Esophagus squamous epithelium (tissue), 5 donors: ENCODE measurements at regions not wholly inside any gene's neighbourhood (a gene's known extent, or its start where the extent isn't known, plus 50 kb on each side); places are given as distances from the start of the nearest gene placed in this dataset.

Source experiments
- DNase-seq: peaks from one replicate; lab custom pipeline; 2025; lab: John Stamatoyannopoulos, UW
- H3K27ac ChIP-seq, 4 donors: fragments of 200-600 bp; sonication (generic); one replicate each; pipeline ENCODE4 v1.5.1; 2016 to 2019; ENCODE audit warnings: mild to moderate bottlenecking in 1 of 4
- H3K27me3 ChIP-seq, 4 donors: fragments of 200-600 bp; sonication (generic); 1 replicate in 3 of 4; 2 replicates in 1 of 4; pipeline versions ENCODE4 v1.5.1 to v1.6.0; 2017 to 2021; ENCODE audit warnings: antibody characterized with exemption in 1 of 4
- H3K36me3 ChIP-seq, 3 donors: fragments of 200-600 bp; sonication (generic); one replicate each; pipeline ENCODE4 v1.5.1; 2016 to 2019
- H3K4me1 ChIP-seq, 3 donors: fragments of 200-600 bp; sonication (generic); one replicate each; pipeline ENCODE4 v1.5.1; 2017 to 2019
- H3K4me3 ChIP-seq, 4 donors: fragments of 200-600 bp; sonication (generic); 1 replicate in 3 of 4; 2 replicates in 1 of 4; pipeline ENCODE4 v1.5.1; 2016 to 2019; ENCODE audit warnings: mild to moderate bottlenecking in 2 of 4, moderate library complexity in 1 of 4
- H3K9me3 ChIP-seq, 3 donors: fragments of 200-600 bp; sonication (generic); one replicate each; pipeline ENCODE4 v1.5.1; 2016 to 2019
- CTCF ChIP-seq, 6 experiments: fragments of 450-650 bp in 4 of 6; fragments of 200-600 bp in 2 of 6; sonication (generic) in 2 of 6; IDR thresholded peaks; one replicate each; pipeline ENCODE4 v1.5.1; 2016 to 2019; ENCODE audit warnings: antibody characterized with exemption in 6 of 6, mild to moderate bottlenecking in 4 of 6, moderate library complexity in 4 of 6
- POLR2A ChIP-seq, 4 donors: fragments of 450-650 bp; IDR thresholded peaks; one replicate each; pipeline ENCODE4 v1.6.1; 2017; ENCODE audit warnings: antibody characterized with exemption in 4 of 4, mild to moderate bottlenecking in 4 of 4, moderate library complexity in 3 of 4
- WGBS, 2 donors: methylation state at CpG; one replicate each; pipeline ENCODE4 v1.1.5; 2018; 5-methylcytosine and 5-hydroxymethylcytosine counted together
- intact Hi-C: fragments of 100-400 bp; cut with DNase I; formaldehyde crosslinking; loops from one replicate; pipeline ENCODE4 v1.15.0; 2022
- donor health status: DM: yes; HTN: yes; CAD: no.

GRCh38 chr1:106861110-106861509 lies 195.4 kb upstream of the PRMT6 start:
- Histone ChIP-seq H3K36me3 (no peaks in the 10 kb centered on the region), H3K9me3 (no peaks in the 10 kb centered on the region), H3K27me3 (no peaks in the 10 kb centered on the region), H3K4me1 (no peaks in the 10 kb centered on the region), H3K27ac (no peak overlapping the region), H3K4me3 (no peak overlapping the region)
- intact Hi-C loops, result no loop called here
- no peak for DNase-seq
- TF ChIP-seq POLR2A (IDR thresholded peaks at IDR 0.05) (no peak), CTCF (IDR thresholded peaks at IDR 0.05) (no peak)

GRCh38 chr1:106868828-106869227 lies 187.6 kb upstream of the PRMT6 start:
- no peak overlapping the region for H3K4me3 ChIP-seq
- WGBS, 2 donors, result 33 to 50% methylated on average over 1 of the region's 1 CpG
- H3K9me3 ChIP-seq, result no peaks in the 10 kb centered on the region
- intact Hi-C loops, result no loop called here
- no peaks in the 10 kb centered on the region for H3K36me3 ChIP-seq
- no peak overlapping the region for H3K27ac ChIP-seq
- no peaks in the 10 kb centered on the region for H3K4me1 ChIP-seq
- no peak for DNase-seq
- TF ChIP-seq POLR2A (IDR thresholded peaks at IDR 0.05) (no peak), CTCF (IDR thresholded peaks at IDR 0.05) (no peak)
- H3K27me3 ChIP-seq, result no peaks in the 10 kb centered on the region

- H3K27ac ChIP-seq, result no peak overlapping the region
- no peak overlapping the region for H3K4me3 ChIP-seq
- intact Hi-C loops, result no loop called here
- H3K4me1 ChIP-seq, result peaks cover 0 to 5% (median 0%) of the 10 kb centered on the region in 3 donors
- H3K9me3 ChIP-seq, result no peaks in the 10 kb centered on the region
- no peak for DNase-seq
- no peaks in the 10 kb centered on the region for H3K36me3 ChIP-seq
- 20 to 25% methylated on average over 1 of the region's 1 CpG for WGBS, 2 donors
- TF ChIP-seq POLR2A (IDR thresholded peaks at IDR 0.05) (no peak), CTCF (IDR thresholded peaks at IDR 0.05) (no peak)
- H3K27me3 ChIP-seq, result no peaks in the 10 kb centered on the region
These were observed 180.9 kb upstream of the PRMT6 start for GRCh38 chr1:106875622-106876021.

GRCh38 chr1:106876384-106876783 lies 180.1 kb upstream of the PRMT6 start:
- intact Hi-C loops, result no loop called here
- no peak for DNase-seq
- TF ChIP-seq POLR2A (IDR thresholded peaks at IDR 0.05) (no peak), CTCF (IDR thresholded peaks at IDR 0.05) (no peak)
- Histone ChIP-seq H3K4me3 (no peak overlapping the region), H3K4me1 (peaks cover 0 to 5% (median 0%) of the 10 kb centered on the region in 3 donors), H3K27ac (no peak overlapping the region), H3K9me3 (no peaks in the 10 kb centered on the region), H3K27me3 (no peaks in the 10 kb centered on the region), H3K36me3 (no peaks in the 10 kb centered on the region)
- 63% methylated on average over 3 of the region's 3 CpGs for WGBS, 2 donors

GRCh38 chr1:106879538-106879937 lies 176.9 kb upstream of the PRMT6 start:
- Histone ChIP-seq H3K27ac (no peak overlapping the region), H3K9me3 (no peaks in the 10 kb centered on the region), H3K4me3 (no peak overlapping the region), H3K27me3 (no peaks in the 10 kb centered on the region), H3K36me3 (no peaks in the 10 kb centered on the region), H3K4me1 (peaks cover 0 to 5% (median 0%) of the 10 kb centered on the region in 3 donors)
- TF ChIP-seq CTCF (IDR thresholded peaks at IDR 0.05) (no peak), POLR2A (IDR thresholded peaks at IDR 0.05) (no peak)
- DNase-seq, result no peak
- intact Hi-C loops, result no loop called here
- 6% methylated on average over 2 of the region's 3 CpGs; no CpG with 5 or more reads in 1 of the 2 donors for WGBS, 2 donors
